WERI-Rb-1 (cell line): ENCODE measurements at regions not wholly inside any gene's neighbourhood (a gene's known extent, or its start where the extent isn't known, plus 50 kb on each side); places are given as distances from the start of the nearest gene placed in this dataset.

Experiments
- DNase-seq: peaks from one replicate; pipeline ENCODE4 v3.0.0-alpha.2; 2020
- H3K27ac ChIP-seq: fragments of 250-450 bp; sonication (Bioruptor Pico); 2 replicates; pipeline ENCODE4 v1.5.1; 2020; ENCODE audit warnings: mild to moderate bottlenecking, moderate library complexity
- H3K27me3 ChIP-seq: fragments of 250-450 bp; sonication (Bioruptor Pico); 2 replicates; pipeline ENCODE4 v1.5.1; 2021; ENCODE audit warnings: mild to moderate bottlenecking, low read depth, moderate library complexity; ENCODE audit not compliant: insufficient read depth, severe bottlenecking
- H3K36me3 ChIP-seq: fragments of 250-450 bp; sonication (Bioruptor Pico); 2 replicates; pipeline ENCODE4 v1.5.1; 2020; ENCODE audit warnings: mild to moderate bottlenecking, moderate library complexity
- H3K4me3 ChIP-seq: 2 replicates; pipeline ENCODE4 v1.5.1; 2011; ENCODE audit warnings: low read depth, mild to moderate bottlenecking, control low read depth, low read length
- H3K9me3 ChIP-seq: fragments of 250-450 bp; sonication (Bioruptor Pico); 2 replicates; pipeline ENCODE4 v1.5.1; 2021; ENCODE audit warnings: mild to moderate bottlenecking, moderate library complexity; ENCODE audit not compliant: severe bottlenecking
- TF ChIP-seq, protein P1 (sequence below): IDR thresholded peaks from 2 replicates; pipeline ENCODE4 v1.5.1; 2011; ENCODE audit warnings: low read depth, mild to moderate bottlenecking, control low read depth, inconsistent platforms, low read length

DNA sequence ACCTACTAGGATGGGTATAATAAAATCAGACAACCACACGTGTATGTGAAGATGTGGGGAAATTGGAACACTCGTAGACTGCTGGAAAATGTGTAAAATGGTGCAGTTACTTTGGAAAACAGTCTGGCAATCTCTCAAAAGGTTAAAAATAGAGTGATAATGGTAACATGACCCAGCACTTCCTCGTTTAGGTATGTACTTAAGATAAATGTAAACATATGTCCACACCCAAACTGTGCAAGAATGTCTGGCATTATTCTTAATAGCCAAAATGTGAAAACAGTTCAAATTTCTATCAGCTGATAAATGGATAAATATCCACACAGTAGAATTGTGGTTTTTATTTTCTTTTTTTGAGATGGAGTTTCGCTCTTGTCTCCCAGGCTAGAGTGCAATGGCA, 272.8 kb downstream of the ZNF248 start:
- TF ChIP-seq, protein P1, sequence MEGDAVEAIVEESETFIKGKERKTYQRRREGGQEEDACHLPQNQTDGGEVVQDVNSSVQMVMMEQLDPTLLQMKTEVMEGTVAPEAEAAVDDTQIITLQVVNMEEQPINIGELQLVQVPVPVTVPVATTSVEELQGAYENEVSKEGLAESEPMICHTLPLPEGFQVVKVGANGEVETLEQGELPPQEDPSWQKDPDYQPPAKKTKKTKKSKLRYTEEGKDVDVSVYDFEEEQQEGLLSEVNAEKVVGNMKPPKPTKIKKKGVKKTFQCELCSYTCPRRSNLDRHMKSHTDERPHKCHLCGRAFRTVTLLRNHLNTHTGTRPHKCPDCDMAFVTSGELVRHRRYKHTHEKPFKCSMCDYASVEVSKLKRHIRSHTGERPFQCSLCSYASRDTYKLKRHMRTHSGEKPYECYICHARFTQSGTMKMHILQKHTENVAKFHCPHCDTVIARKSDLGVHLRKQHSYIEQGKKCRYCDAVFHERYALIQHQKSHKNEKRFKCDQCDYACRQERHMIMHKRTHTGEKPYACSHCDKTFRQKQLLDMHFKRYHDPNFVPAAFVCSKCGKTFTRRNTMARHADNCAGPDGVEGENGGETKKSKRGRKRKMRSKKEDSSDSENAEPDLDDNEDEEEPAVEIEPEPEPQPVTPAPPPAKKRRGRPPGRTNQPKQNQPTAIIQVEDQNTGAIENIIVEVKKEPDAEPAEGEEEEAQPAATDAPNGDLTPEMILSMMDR, result no peak
- Histone ChIP-seq H3K27me3 (no peaks in the 10 kb centered on the region), H3K36me3 (no peaks in the 10 kb centered on the region), H3K9me3 (no peaks in the 10 kb centered on the region), H3K4me3 (no peak overlapping the region), H3K27ac (no peak overlapping the region)
- DNase-seq, result no peak

DNA sequence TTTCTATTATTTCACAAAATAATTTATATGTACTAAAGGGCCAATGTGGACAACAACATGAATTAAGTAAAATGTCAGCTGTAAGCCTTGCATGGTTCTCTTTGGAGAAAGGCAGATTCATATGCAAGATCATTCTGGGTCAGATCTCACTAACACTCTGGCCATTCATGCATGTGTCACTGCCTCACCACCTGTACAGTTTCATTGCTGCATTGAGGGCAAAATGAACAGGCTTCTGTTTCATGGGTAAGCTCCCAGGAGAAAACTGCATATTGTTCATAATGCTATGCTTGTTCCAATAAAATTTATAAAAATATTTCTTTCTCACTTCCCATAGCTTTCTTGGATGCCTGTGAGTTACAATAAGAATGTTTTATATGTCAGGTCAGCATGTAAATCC, 275.2 kb downstream of the ZNF248 start:
- Histone ChIP-seq H3K36me3 (no peaks in the 10 kb centered on the region), H3K9me3 (no peaks in the 10 kb centered on the region), H3K27ac (no peak overlapping the region), H3K4me3 (no peak overlapping the region), H3K27me3 (no peaks in the 10 kb centered on the region)
- DNase-seq, result no peak
- TF ChIP-seq, protein P1, result no peak

DNA sequence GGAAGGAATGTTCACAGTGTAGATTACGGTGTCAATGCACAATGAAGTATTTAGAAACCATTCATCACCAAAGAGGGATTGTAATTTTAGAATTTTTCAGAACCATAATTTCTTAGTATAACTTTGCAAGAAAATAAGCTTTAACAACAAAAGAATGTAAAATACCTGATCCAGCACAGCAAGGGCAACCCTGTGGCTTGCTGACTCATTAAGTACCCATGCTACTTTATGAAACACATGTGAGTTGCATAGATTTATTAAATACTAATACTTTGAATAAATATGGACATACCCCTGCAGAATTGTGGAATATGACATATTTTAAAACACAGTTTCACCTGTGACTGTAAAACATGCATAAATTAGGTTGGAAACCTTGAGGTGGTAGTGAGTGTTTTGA, 281.3 kb downstream of the ZNF248 start:
- H3K36me3 ChIP-seq, result no peaks in the 10 kb centered on the region
- H3K9me3 ChIP-seq, result no peaks in the 10 kb centered on the region
- no peak overlapping the region for H3K4me3 ChIP-seq
- TF ChIP-seq, protein P1, result no peak
- no peak overlapping the region for H3K27ac ChIP-seq
- no peaks in the 10 kb centered on the region for H3K27me3 ChIP-seq
- DNase-seq, result no peak

DNA sequence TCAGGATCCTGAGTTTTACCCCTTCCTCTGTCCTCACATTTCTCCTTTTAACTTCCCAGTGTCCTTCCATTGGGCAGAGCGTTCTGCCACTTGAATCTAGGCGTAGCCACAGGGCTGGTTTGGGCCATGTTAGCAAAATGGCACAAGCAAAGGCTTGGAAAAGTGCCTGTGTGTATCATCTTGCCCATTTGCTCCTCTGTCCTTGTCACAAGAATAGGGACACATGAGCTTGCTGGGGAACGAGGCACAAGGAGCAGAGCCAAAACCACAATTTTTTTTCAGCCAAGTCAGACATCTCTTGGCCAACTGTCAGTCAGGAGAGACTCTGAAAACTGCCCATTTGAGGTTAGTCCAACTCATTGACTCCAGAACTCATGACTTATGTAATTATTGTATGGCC, 285.2 kb downstream of the ZNF248 start:
- Histone ChIP-seq H3K27ac (no peak overlapping the region), H3K4me3 (no peak overlapping the region), H3K27me3 (no peaks in the 10 kb centered on the region), H3K36me3 (no peaks in the 10 kb centered on the region), H3K9me3 (peaks cover 3% of the 10 kb centered on the region)
- TF ChIP-seq, protein P1, result no peak
- no peak for DNase-seq

DNA sequence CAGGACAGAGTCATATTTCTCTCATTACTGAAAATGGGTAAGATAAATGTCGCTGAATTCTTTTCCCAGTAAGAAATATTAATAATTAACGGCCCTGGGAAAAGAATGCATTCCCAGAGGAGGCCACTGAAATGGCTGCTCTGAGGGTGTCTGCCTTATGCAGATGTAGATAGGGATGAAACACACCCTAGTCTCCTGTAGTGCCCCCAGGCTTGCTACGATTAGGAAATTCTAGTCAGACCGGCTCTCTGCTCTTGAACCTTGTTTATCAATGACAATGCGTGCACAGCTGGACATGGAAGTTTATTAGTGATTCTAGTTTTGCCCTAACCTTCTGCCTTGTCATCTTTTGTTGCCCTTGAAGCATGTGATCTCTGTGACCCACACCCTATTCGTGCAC, 291.1 kb downstream of the ZNF248 start:
- DNase-seq, result no peak
- Histone ChIP-seq H3K9me3 (peaks cover 3% of the 10 kb centered on the region), H3K27ac (no peak overlapping the region), H3K27me3 (no peaks in the 10 kb centered on the region), H3K4me3 (no peak overlapping the region), H3K36me3 (no peaks in the 10 kb centered on the region)
- TF ChIP-seq, protein P1, result no peak

DNA sequence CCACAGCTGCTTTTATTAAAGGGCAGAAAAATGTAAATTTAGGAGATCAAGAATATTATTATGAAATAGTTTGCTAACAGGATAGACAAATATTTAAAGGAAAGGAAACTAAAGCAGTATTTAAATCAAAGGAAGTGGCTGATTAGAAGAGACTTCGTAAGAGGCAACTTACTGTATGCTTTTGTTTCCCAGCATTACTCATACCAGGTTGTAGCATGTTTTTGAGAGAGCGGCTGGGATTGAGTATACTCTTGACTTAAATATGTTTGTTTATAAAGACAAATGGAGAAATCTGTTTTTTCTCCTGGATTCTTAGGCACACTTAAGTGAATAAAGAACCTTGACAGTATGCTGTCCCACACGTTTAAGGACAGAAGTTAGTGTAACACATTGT, 293.7 kb downstream of the ZNF248 start:
- Histone ChIP-seq H3K36me3 (no peaks in the 10 kb centered on the region), H3K27ac (no peak overlapping the region), H3K4me3 (no peak overlapping the region), H3K27me3 (no peaks in the 10 kb centered on the region), H3K9me3 (peaks cover 3% of the 10 kb centered on the region)
- TF ChIP-seq, protein P1, result no peak
- no peak for DNase-seq
